GM21786 (cell line): ENCODE measurements at regions not wholly inside any gene's neighbourhood (a gene's known extent, or its start where the extent isn't known, plus 50 kb on each side); places are given as distances from the start of the nearest gene placed in this dataset.
A peak's percentile ranks its signal among the peaks of the same experiment; 100 is the strongest.
"Not testable (repeated sequence)": the region's sequence is repeated elsewhere in the genome, so short reads cannot be mapped to it uniquely, and the experiment has no call there.

Source experiments
- ATAC-seq: cut with Tn5 transposase; IDR thresholded peaks from one replicate; pipeline ENCODE4 v1.9.1; 2021; ENCODE audit not compliant: unreplicated experiment

GRCh38 chr5:75847561-75848021, 130.4 kb upstream of the POC5 start:
- ATAC-seq = peak; percentile 94

DNA sequence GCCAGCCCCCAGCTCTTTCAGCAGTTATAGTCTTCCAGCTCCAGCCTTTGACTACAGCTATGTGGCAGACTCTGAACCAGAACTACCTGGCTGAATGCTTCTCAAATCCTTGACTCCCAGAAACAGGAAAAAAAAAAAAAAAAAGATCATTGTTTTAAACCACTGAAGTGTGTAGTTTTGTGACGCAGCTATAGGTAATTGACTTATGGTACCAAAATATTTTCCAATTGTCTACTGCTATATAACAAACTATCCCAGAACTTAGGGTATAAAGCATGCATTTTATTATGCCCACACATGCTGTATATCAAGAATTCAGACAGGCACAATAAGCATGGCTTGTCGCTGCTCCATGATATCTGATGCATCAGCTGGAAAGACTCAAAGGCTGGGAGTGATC, 127.1 kb upstream of the POC5 start:
- ATAC-seq = no peak

- ATAC-seq = no peak
Observed at GRCh38 chr5:75843319-75843718, 126.1 kb upstream of the POC5 start.

GRCh38 chr5:75839547-75839946, 122.3 kb upstream of the POC5 start:
- no peak for ATAC-seq

DNA sequence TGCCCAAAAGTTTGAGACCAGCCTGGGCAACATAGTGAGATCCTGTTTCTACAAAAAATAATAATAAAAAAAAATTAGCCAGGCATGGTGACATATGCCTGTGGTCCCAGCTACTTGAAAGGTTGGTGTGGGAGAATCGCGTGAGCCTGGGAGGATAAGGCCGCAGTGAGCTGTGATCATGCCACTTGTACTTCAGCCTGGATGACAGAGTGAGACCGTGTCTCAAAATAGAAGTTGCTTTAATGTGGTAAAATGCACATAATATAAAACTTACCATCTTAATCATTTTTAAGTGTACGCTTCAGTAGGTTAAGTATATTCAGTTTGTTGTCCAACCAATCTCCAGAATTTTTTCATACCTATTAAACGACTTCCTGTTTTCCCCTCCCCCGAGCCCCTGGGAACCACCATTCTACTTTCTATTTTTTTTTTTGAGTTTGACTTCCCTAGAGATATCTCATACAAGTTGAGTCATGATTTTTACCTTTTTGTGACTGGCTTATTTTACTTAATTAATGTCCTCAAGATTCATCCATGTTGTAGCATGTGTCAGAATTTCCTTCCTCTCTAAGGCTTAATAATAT, 120.1 kb upstream of the POC5 start:
- ATAC-seq = no peak

GRCh38 chr5:75831561-75831960, 114.3 kb upstream of the POC5 start:
- ATAC-seq = no peak

DNA sequence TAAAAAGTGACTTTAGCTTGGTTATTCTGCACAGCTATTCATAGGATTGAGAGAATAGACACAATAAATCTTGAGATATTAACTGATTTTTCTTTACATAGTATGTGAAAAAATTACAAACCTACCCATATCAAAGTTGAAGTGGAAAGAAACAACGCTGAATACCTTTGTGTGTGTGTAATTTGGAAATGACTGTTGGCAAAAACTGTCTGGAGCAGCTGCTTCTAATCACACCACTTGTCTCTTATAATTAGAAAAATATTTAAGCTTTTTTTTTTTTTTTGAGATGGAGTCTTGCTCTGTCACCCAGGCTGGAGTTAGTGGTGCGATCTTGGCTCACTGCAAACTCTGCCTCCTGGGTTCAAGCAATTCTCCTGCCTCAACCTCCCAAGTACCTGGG, 110.8 kb upstream of the POC5 start:
- ATAC-seq = no peak

DNA sequence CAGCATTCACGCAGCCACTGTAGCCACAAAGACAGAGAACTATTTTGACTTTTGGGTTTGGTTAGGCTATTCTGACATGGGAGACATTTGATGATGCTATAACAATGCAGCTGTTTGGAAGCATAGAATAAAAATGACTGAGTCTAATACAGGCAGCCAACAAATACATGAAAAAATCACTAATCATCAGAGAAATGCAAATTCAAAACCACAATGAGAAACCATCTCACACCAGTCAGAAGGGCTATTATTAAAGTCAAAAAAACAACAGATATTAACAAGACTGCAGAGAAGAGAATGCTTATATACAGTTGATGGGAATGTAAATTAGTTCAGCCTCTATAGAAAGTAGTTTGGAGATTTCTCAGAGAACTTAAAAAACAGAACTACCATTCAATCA, 107.1 kb upstream of the POC5 start:
- no peak for ATAC-seq

GRCh38 chr5:75823811-75824210, 106.6 kb upstream of the POC5 start:
- ATAC-seq = no peak

DNA sequence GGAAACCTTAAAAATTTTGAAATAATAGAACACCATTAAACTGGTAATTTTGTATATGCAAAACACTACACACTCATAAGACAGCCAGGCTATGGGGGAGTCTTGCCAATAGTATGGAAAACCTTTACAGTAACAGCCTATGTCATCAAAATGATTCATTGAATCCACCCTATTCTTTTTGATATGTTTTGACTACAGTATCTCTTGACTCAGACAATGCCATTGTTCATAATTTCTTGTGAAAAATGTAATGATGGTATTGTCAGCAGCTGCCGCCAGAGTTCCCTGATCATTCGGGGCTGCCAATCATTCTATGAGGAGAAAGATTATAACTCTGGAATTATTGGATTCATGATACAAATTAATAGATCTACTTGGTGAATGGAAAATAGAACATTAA, 101.4 kb upstream of the POC5 start:
- ATAC-seq = no peak

- ATAC-seq = not testable (repeated sequence)
Observed at GRCh38 chr5:75799695-75800094, 82.5 kb upstream of the POC5 start.

- not testable (repeated sequence) for ATAC-seq
Observed at GRCh38 chr5:75769338-75769737, 52.1 kb upstream of the POC5 start.
